B cell (primary cell): ENCODE measurements at regions not wholly inside any gene's neighbourhood (a gene's known extent, or its start where the extent isn't known, plus 50 kb on each side); places are given as distances from the start of the nearest gene placed in this dataset.

Source experiments
- ATAC-seq: fragments of 200-7000 bp; cut with Tn5 transposase; one replicate; pipeline ENCODE4 v1.10.0; 2021; ENCODE audit warnings: low read depth, mild to moderate bottlenecking, moderate number of reproducible peaks, moderate library complexity
- CTCF ChIA-PET: fragments of 350-600 bp; sonication (Branson Sonifier 250); formaldehyde crosslinking; loops from one replicate; lab custom pipeline; 2021; ENCODE audit warnings: antibody characterized with exemption, inconsistent platforms; lab: Charles Lee
- POLR2A ChIA-PET: fragments of 350-600 bp; sonication (Branson Sonifier 250); formaldehyde crosslinking; loops from one replicate; lab custom pipeline; 2021; ENCODE audit warnings: antibody characterized with exemption; lab: Charles Lee
- DNase-seq: peaks from one replicate; pipeline ENCODE4 v3.0.0; 2013
- H2AFZ ChIP-seq: 2 replicates; pipeline ENCODE4 v1.6.1; 2012; ENCODE audit warnings: mild to moderate bottlenecking, low read depth, low read length; ENCODE audit not compliant: insufficient read depth, poor library complexity, severe bottlenecking
- H3K27ac ChIP-seq, 2 donors: 1 replicate in 1 of 2; 2 replicates in 1 of 2; pipeline ENCODE4 v1.5.1; 2012 to 2013; ENCODE audit warnings: low read length in 2 of 2, mild to moderate bottlenecking in 2 of 2, moderate library complexity in 1 of 2
- H3K27me3 ChIP-seq, 4 experiments: fragments of 200-600 bp in 1 of 4; sonication (generic) in 1 of 4; replicated peaks in 1 of 4; 1 replicate in 2 of 4; 2 replicates in 2 of 4; pipeline versions ENCODE4 v1.6.1 to v1.7.0; 2013 to 2016; ENCODE audit warnings: low read length in 3 of 4, mild to moderate bottlenecking in 2 of 4, mixed read lengths in 1 of 4, moderate library complexity in 1 of 4; ENCODE audit not compliant: insufficient read depth in 4 of 4, control insufficient read depth in 3 of 4; ENCODE audit errors: control extremely low read depth in 1 of 4
- H3K36me3 ChIP-seq, 2 experiments: replicated peaks in 1 of 2; 1 replicate in 1 of 2; 2 replicates in 1 of 2; pipeline versions ENCODE4 v1.6.1 to v1.7.1; 2013; ENCODE audit warnings: low read length in 1 of 2; ENCODE audit not compliant: insufficient read depth in 2 of 2, control insufficient read depth in 1 of 2; ENCODE audit errors: control extremely low read depth in 1 of 2, extremely low read depth in 1 of 2
- H3K4me1 ChIP-seq, 2 donors: fragments of 200-600 bp in 1 of 2; sonication (generic) in 1 of 2; 1 replicate in 1 of 2; 2 replicates in 1 of 2; pipeline versions ENCODE4 v1.5.1 to v1.6.1; 2013 to 2017; ENCODE audit warnings: low read length in 2 of 2; ENCODE audit not compliant: control insufficient read depth in 2 of 2, insufficient read depth in 2 of 2
- H3K4me2 ChIP-seq: replicated peaks from 2 replicates; pipeline ENCODE3; 2012; ENCODE audit warnings: mild to moderate bottlenecking, low read depth, low read length; ENCODE audit not compliant: poor library complexity, severe bottlenecking
- H3K4me3 ChIP-seq, 5 experiments: fragments of 200-600 bp in 1 of 5; sonication (generic) in 1 of 5; 1 replicate in 3 of 5; 2 replicates in 2 of 5; pipeline versions ENCODE4 v1.5.1 to v1.7.0; 2011 to 2016; ENCODE audit warnings: low read length in 4 of 5, mild to moderate bottlenecking in 4 of 5, low read depth in 2 of 5, control low read depth in 1 of 5, moderate library complexity in 1 of 5; ENCODE audit not compliant: insufficient read depth in 1 of 5; ENCODE audit errors: control extremely low read depth in 1 of 5, extremely low read depth in 1 of 5
- H3K79me2 ChIP-seq: fragments of 200-600 bp; sonication (generic); one replicate; pipeline ENCODE4 v1.6.0; 2016; ENCODE audit warnings: low read length; ENCODE audit not compliant: control insufficient read depth, insufficient read depth
- H3K9ac ChIP-seq: fragments of 200-600 bp; sonication (generic); 2 replicates; pipeline ENCODE4 v1.6.1; 2017; ENCODE audit warnings: mild to moderate bottlenecking, low read length, moderate library complexity
- H3K9me3 ChIP-seq, 3 donors: one replicate each; pipeline versions ENCODE4 v1.6.1 to v1.7.1; 2013; ENCODE audit warnings: low read length in 2 of 3; ENCODE audit not compliant: control insufficient read depth in 2 of 3, insufficient read depth in 1 of 3; ENCODE audit errors: control extremely low read depth in 1 of 3
- H4K20me1 ChIP-seq: 2 replicates; pipeline ENCODE4 v1.6.0; 2012; ENCODE audit warnings: mild to moderate bottlenecking, low read length; ENCODE audit not compliant: insufficient read depth, control insufficient read depth, poor library complexity, severe bottlenecking
- H3K27ac Mint-ChIP-seq: one replicate; pipeline ENCODE4 v1.8.0; 2021; ENCODE audit warnings: mixed read lengths
- H3K27me3 Mint-ChIP-seq: one replicate; pipeline ENCODE4 v1.8.0; 2021; ENCODE audit warnings: mixed read lengths
- H3K4me1 Mint-ChIP-seq: one replicate; pipeline ENCODE4 v1.8.0; 2021; ENCODE audit warnings: mixed read lengths
- H3K4me3 Mint-ChIP-seq: one replicate; pipeline ENCODE4 v1.8.0; 2021; ENCODE audit warnings: mixed read lengths
- H3K9me3 Mint-ChIP-seq: one replicate; pipeline ENCODE4 v1.8.0; 2022; ENCODE audit warnings: mixed read lengths; ENCODE audit not compliant: insufficient read depth
- CTCF ChIP-seq: fragments of 200-600 bp; IDR thresholded peaks from one replicate; pipeline ENCODE4 v1.8.0; 2022; ENCODE audit warnings: antibody characterized with exemption, mild to moderate bottlenecking
- EZH2 ChIP-seq: IDR thresholded peaks from 2 replicates; pipeline ENCODE4 v1.6.1; 2012; ENCODE audit warnings: borderline replicate concordance, low read depth, mild to moderate bottlenecking, moderate library complexity, low read length; ENCODE audit not compliant: insufficient read depth, poor library complexity, severe bottlenecking
- WGBS: methylation state at CpG from one replicate; pipeline ENCODE4 v1.1.5; 2013; ENCODE audit warnings: missing lambda C conversion rate; ENCODE audit not compliant: insufficient coverage; 5-methylcytosine and 5-hydroxymethylcytosine counted together
- intact Hi-C: fragments of 100-400 bp; cut with micrococcal nuclease; formaldehyde crosslinking; loops from one replicate; pipeline ENCODE4 v1.10.0; 2022

- 61% methylated on average over 11 of the region's 14 CpGs for WGBS
- Mint-ChIP-seq H3K9me3 (no peaks in the 10 kb centered on the region), H3K27ac (no peak overlapping the region), H3K4me1 (peaks cover 13% of the 10 kb centered on the region), H3K27me3 (peaks cover 18% of the 10 kb centered on the region), H3K4me3 (no peak overlapping the region)
- ChIA-PET POLR2A (no interaction called here), CTCF (no interaction called here)
- Histone ChIP-seq H3K27me3 (peaks cover 0 to 51% (median 7%) of the 10 kb centered on the region in 4 experiments), H3K9me3 (peaks cover 0 to 6% (median 0%) of the 10 kb centered on the region in 3 donors), H3K4me1 (peaks cover 14 to 17% of the 10 kb centered on the region in 2 donors), H3K36me3 (no peaks in the 10 kb centered on the region), H4K20me1 (no peaks in the 10 kb centered on the region), H3K9ac (no peak overlapping the region), H3K4me3 (no peak overlapping the region), H3K27ac (no peak overlapping the region), H3K4me2 (no peak overlapping the region), H3K79me2 (no peaks in the 10 kb centered on the region), H2AFZ (no peak overlapping the region)
- intact Hi-C loops, result no loop called here
- ATAC-seq, result no peak
- no peak for DNase-seq
- no peak for TF ChIP-seq EZH2
- no peak for TF ChIP-seq CTCF
Observed at GRCh38 chr16:85453194-85453678, 159.9 kb upstream of the GSE1 start.

GRCh38 chr16:85453703-85454102 is 159.4 kb upstream of the GSE1 start:
- no peak for ATAC-seq
- Histone ChIP-seq H3K9ac (no peak overlapping the region), H3K27me3 (peaks cover 0 to 55% (median 7%) of the 10 kb centered on the region in 4 experiments), H3K4me2 (no peak overlapping the region), H3K27ac (no peak overlapping the region), H3K4me1 (peaks cover 9 to 12% of the 10 kb centered on the region in 2 donors), H3K36me3 (no peaks in the 10 kb centered on the region), H3K4me3 (no peak overlapping the region), H4K20me1 (no peaks in the 10 kb centered on the region), H3K9me3 (peaks cover 0 to 6% (median 0%) of the 10 kb centered on the region in 3 donors), H2AFZ (no peak overlapping the region), H3K79me2 (no peaks in the 10 kb centered on the region)
- CTCF ChIA-PET, result no interaction called here
- DNase-seq, result no peak
- Mint-ChIP-seq H3K9me3 (no peaks in the 10 kb centered on the region), H3K4me1 (peaks cover 8% of the 10 kb centered on the region), H3K27ac (no peak overlapping the region), H3K27me3 (peaks cover 18% of the 10 kb centered on the region), H3K4me3 (no peak overlapping the region)
- 60% methylated on average over 8 of the region's 10 CpGs for WGBS
- TF ChIP-seq CTCF, result no peak
- TF ChIP-seq EZH2, result no peak
- intact Hi-C loops, result no loop called here
- POLR2A ChIA-PET, result no interaction called here
